GM06990 (cell line): ENCODE measurements at regions not wholly inside any gene's neighbourhood (a gene's known extent, or its start where the extent isn't known, plus 50 kb on each side); places are given as distances from the start of the nearest gene placed in this dataset.

ENCODE experiments used
- DNase-seq: peaks from one replicate; pipeline ENCODE4 v3.0.0-alpha.2; 2011; ENCODE audit not compliant: insufficient read length; ENCODE audit errors: extremely low read depth
- H3K27me3 ChIP-seq: replicated peaks from 2 replicates; pipeline ENCODE4 v1.6.0; 2011; ENCODE audit warnings: low read length; ENCODE audit not compliant: control insufficient read depth, insufficient read depth
- H3K36me3 ChIP-seq: 2 replicates; pipeline ENCODE4 v1.5.1; 2011; ENCODE audit warnings: low read length; ENCODE audit not compliant: control insufficient read depth, insufficient read depth
- H3K4me3 ChIP-seq: replicated peaks from 2 replicates; pipeline ENCODE4 v1.5.1; 2011; ENCODE audit warnings: low read depth, mild to moderate bottlenecking, control low read depth, low read length
- CTCF ChIP-seq: IDR thresholded peaks from 2 replicates; pipeline ENCODE4 v1.5.1; 2011; ENCODE audit warnings: low read length, control low read depth, mild to moderate bottlenecking, inconsistent platforms; ENCODE audit not compliant: insufficient read depth, poor library complexity, severe bottlenecking

DNA sequence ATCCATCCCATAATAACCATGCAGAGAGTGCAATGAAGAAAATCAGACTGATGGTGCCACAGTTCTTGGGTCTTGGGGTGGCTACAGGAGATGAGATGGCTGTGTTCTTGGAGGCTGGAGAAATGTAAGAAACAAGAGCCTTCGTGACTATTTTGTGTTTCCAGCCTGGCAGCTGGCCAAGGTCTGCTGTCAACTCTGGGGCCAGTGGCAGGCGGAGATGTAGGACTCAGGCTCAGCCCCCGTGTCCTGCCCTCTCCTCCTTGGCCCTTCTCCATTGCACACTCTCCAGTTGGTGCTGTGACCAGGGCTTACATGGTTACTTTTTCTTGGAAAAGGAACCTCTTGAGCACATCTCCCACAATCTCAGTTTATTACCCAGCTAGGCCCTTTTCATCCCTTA lies 235.4 kb downstream of the DMRT2 start:
- H3K36me3 ChIP-seq: no peaks in the 10 kb centered on the region
- DNase-seq: no peak
- H3K27me3 ChIP-seq: no peaks in the 10 kb centered on the region; the same call in 1 of the 2 replicates
- no peak for TF ChIP-seq CTCF
- no peak overlapping the region for H3K4me3 ChIP-seq

GRCh38 chr9:1292384-1292783 lies 242.2 kb downstream of the DMRT2 start:
- no peak overlapping the region for H3K4me3 ChIP-seq
- H3K36me3 ChIP-seq: no peaks in the 10 kb centered on the region
- H3K27me3 ChIP-seq: no peaks in the 10 kb centered on the region; the same call in 1 of the 2 replicates
- TF ChIP-seq CTCF: no peak
- DNase-seq: no peak

GRCh38 chr9:1294641-1295258 lies 244.6 kb downstream of the DMRT2 start:
- H3K36me3 ChIP-seq: no peaks in the 10 kb centered on the region
- H3K27me3 ChIP-seq: no peaks in the 10 kb centered on the region; the same call in 1 of the 2 replicates
- no peak overlapping the region for H3K4me3 ChIP-seq
- no peak for TF ChIP-seq CTCF
- no peak for DNase-seq

GRCh38 chr9:1296331-1296730 lies 246.2 kb downstream of the DMRT2 start:
- Histone ChIP-seq H3K27me3 (no peaks in the 10 kb centered on the region; the same call in 1 of the 2 replicates), H3K4me3 (no peak overlapping the region)
- no peak for TF ChIP-seq CTCF

DNA sequence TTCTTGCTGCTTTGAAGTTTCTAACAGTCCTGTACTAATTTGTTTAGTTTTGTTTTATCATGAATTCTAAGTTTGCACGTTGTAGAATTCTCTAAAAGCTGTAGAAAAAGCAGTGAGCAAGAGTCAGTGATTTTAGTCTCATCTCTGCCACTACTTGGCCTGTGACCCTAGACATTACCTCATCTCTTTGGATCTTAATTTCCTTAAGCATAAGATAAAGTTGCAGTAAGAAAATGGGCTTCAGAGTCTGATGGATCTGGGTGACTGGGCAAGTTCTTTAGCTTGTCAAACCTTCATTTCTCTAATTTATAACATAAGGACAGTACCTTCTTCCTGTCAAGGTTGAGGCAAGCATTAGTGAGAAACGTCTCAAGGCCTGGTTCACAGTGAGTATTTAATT lies 247.9 kb downstream of the DMRT2 start:
- DNase-seq: no peak
- Histone ChIP-seq H3K4me3 (no peak overlapping the region), H3K36me3 (no peaks in the 10 kb centered on the region), H3K27me3 (no peaks in the 10 kb centered on the region; the same call in 1 of the 2 replicates)
- no peak for TF ChIP-seq CTCF

More at GRCh38 chr9:1296331-1296730, 246.2 kb downstream of the DMRT2 start:
- DNase-seq: no peak
- H3K36me3 ChIP-seq: no peaks in the 10 kb centered on the region

- Histone ChIP-seq H3K27me3 (no peaks in the 10 kb centered on the region; the same call in 1 of the 2 replicates), H3K36me3 (no peaks in the 10 kb centered on the region), H3K4me3 (no peak overlapping the region)
- no peak for DNase-seq
- no peak for TF ChIP-seq CTCF
These were observed 250.8 kb downstream of the DMRT2 start for GRCh38 chr9:1300941-1301340.
